ENCODE measurements at regions not wholly inside any gene's neighbourhood (a gene's known extent, or its start where the extent isn't known, plus 50 kb on each side); places are given as distances from the start of the nearest gene placed in this dataset.
"Not testable (repeated sequence)": the region's sequence is repeated elsewhere in the genome, so short reads cannot be mapped to it uniquely, and the experiment has no call there.

DNA sequence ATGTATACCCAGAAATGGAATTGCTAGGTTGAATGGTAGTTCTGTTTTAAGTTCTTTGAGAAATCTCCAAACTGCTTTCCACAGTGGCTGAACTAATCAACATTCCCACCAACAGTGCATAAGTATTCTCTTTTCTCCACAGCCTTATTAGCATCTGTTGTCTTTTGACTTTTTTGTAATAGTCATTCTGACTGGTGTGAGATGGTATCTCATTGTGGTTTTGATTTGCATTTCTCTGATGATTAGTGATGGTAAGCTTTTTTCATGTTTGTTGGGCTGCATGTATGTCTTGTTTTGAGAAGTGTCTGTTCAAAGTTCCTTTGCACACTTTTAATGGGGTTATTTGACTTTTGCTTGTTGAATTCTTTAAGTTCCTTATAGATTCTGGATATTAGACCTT is 52.4 kb upstream of the EHHADH start:
- DNase-seq (ENCODE audit: low read depth); H3K4me3 ChIP-seq (ENCODE audit: low read length): not testable (repeated sequence)

DNA sequence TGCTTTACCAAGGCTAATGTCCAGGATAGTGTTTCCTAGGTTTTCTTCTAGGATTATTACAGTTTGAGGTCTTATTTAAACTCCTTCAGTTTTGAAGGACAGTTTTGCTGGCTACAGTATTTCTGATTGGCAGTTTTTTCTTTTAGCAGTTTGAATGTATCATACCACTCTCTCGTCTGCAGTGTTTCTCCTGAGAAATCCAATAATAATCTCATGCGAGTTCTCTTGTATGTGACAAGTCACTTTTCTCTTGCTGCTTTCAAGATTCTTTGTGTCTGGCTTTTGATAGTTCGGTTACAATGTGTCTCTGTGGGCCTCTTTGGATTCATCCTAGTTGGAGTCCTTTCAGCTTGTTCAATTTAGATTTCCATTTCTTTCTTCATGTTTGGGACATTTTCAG is 53.0 kb upstream of the EHHADH start:
- DNase-seq (ENCODE audit: low read depth): no peak
- H3K4me3 ChIP-seq (ENCODE audit: low read length): no peak overlapping the region
- TF ChIP-seq, protein P1, sequence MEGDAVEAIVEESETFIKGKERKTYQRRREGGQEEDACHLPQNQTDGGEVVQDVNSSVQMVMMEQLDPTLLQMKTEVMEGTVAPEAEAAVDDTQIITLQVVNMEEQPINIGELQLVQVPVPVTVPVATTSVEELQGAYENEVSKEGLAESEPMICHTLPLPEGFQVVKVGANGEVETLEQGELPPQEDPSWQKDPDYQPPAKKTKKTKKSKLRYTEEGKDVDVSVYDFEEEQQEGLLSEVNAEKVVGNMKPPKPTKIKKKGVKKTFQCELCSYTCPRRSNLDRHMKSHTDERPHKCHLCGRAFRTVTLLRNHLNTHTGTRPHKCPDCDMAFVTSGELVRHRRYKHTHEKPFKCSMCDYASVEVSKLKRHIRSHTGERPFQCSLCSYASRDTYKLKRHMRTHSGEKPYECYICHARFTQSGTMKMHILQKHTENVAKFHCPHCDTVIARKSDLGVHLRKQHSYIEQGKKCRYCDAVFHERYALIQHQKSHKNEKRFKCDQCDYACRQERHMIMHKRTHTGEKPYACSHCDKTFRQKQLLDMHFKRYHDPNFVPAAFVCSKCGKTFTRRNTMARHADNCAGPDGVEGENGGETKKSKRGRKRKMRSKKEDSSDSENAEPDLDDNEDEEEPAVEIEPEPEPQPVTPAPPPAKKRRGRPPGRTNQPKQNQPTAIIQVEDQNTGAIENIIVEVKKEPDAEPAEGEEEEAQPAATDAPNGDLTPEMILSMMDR (conservative IDR thresholded peaks at IDR 0.05; ENCODE audit: low read depth, low read length): no peak

DNA sequence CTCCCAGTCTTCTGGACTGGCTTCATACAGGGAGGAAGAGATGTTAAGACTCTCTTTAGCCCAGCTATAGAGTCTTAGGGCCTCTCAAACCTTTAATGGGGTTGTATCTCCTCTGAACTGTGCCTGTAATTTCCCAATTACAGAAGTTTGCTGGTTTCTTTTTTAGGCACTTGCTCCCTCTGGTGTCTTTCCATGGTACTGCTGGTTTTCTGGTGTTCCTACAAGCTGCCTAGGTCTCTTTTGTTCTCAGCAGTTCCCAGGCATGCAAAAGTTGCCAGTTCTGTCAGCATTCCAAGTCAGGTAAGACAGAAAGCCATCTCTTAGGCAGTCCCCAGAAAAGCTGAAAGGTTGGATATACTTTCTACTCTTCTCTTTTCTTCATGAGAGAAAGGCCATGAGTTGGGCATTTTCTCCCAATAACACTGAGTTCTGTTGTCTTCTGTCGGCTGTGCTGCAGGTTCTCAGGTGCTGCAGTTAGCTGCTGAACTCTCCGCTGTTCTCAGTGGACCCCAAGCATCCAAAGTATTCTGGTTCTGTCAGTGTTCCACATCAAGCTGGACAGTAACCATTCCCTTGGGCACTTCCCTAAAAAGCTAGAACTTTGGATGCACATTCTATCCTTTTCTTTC is 54.4 kb upstream of the EHHADH start:
- TF ChIP-seq, protein P1 (conservative IDR thresholded peaks at IDR 0.05; ENCODE audit: low read depth, low read length): peak; percentile 84
- DNase-seq (ENCODE audit: low read depth): no peak
- no peak overlapping the region for H3K4me3 ChIP-seq (ENCODE audit: low read length)

DNA sequence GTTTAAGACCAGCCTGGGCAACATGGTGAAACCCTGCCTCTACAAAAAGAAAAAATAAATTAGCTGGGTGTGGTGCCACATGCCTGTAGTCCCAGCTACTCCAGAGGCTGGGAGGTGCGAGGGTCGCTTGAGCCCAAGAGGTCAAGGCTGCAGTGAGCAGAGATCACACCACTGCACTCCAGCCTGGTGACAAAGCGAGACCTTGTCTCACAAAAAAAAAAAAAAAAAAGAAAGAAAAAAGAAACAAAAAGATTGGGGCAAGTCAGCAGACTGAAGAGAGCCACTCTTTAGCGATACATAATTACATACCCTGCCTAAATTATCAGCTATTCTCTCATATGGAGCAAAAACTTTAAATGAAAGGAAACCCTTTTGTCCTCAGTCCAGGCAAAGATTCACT is 53.6 kb upstream of the MAP3K13 start:
- H3K4me3 ChIP-seq (ENCODE audit: low read length): no peak overlapping the region
- TF ChIP-seq, protein P1 (conservative IDR thresholded peaks at IDR 0.05; ENCODE audit: low read depth, low read length): no peak
- DNase-seq (ENCODE audit: low read depth): no peak

DNA sequence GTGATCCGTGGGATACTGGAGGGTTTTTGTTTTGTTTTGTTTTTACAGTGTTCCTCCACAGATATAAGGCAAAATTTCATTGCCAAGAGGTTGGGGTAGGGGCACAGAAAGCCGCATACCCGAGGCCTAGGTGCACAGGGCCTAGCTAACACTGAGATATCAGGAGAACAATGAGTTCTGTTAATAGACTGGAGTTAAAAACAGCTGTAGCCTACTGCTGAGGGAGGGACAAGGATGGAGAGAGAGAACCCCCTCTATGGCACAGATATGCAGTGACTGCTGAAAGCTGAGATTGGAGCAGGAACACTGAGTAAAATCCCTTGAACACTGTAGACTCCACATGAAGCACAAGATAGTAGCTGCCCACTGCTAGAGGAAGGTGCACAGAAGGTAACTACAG is 53.1 kb upstream of the MAP3K13 start:
- no peak for DNase-seq (ENCODE audit: low read depth)
- TF ChIP-seq, protein P1 (conservative IDR thresholded peaks at IDR 0.05; ENCODE audit: low read depth, low read length): no peak
- no peak overlapping the region for H3K4me3 ChIP-seq (ENCODE audit: low read length)

GRCh38 chr3:185311991-185312390 is 50.9 kb upstream of the MAP3K13 start:
- TF ChIP-seq, protein P1 (conservative IDR thresholded peaks at IDR 0.05; ENCODE audit: low read depth, low read length): no peak
- no peak for DNase-seq (ENCODE audit: low read depth)
- H3K4me3 ChIP-seq (ENCODE audit: low read length): no peak overlapping the region
